Mucosa of rectum (tissue), 2 donors: ENCODE measurements at regions not wholly inside any gene's neighbourhood (a gene's known extent, or its start where the extent isn't known, plus 50 kb on each side); places are given as distances from the start of the nearest gene placed in this dataset.

Experiments used
- H3K27ac ChIP-seq, 2 donors: one replicate each; pipeline ENCODE4 v1.7.0; 2013; ENCODE audit warnings: inconsistent platforms in 2 of 2, low read depth in 2 of 2, low read length in 2 of 2
- H3K27me3 ChIP-seq, 2 donors: one replicate each; pipeline ENCODE4 v1.7.0; 2013; ENCODE audit warnings: low read length in 2 of 2; ENCODE audit not compliant: control insufficient read depth in 2 of 2, insufficient read depth in 2 of 2
- H3K36me3 ChIP-seq, 2 donors: one replicate each; pipeline ENCODE4 v1.7.0; 2013; ENCODE audit warnings: low read length in 2 of 2; ENCODE audit not compliant: control insufficient read depth in 2 of 2, insufficient read depth in 2 of 2
- H3K4me1 ChIP-seq, 2 donors: one replicate each; pipeline ENCODE4 v1.7.0; 2013; ENCODE audit warnings: low read length in 2 of 2, mild to moderate bottlenecking in 1 of 2; ENCODE audit not compliant: control insufficient read depth in 2 of 2, insufficient read depth in 2 of 2
- H3K4me3 ChIP-seq, 2 donors: one replicate each; pipeline ENCODE4 v1.7.0; 2013; ENCODE audit warnings: low read length in 2 of 2
- H3K9ac ChIP-seq, 2 donors: one replicate each; pipeline ENCODE4 v1.7.0; 2013; ENCODE audit warnings: low read length in 2 of 2, low read depth in 1 of 2, mild to moderate bottlenecking in 1 of 2
- H3K9me3 ChIP-seq, 2 donors: one replicate each; pipeline ENCODE4 v1.7.0; 2013; ENCODE audit warnings: low read length in 2 of 2; ENCODE audit not compliant: control insufficient read depth in 2 of 2
- donor health status: healthy.
- donor health status: Normal muscosa, but diverticular disease.

DNA sequence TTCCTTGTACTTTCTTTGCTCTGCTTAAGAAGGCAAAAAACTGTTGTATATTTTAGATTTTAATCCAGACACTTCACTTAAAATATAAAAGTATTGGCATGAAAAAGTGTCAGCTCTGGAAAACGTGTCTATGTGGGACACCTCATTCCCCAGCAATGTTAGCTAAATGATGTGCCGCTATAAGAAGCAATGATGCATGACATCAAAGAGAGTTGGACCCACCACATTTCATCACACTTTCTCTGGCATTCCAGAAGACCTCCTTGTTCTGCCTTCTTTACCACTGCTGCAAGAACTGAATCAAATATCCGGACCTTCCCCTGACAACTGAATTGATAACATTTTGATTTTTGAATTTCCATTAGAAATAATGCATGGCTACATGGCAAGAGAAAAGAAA lies 242.4 kb upstream of the TANK start:
- Histone ChIP-seq H3K4me3 (no peak overlapping the region), H3K27me3 (no peaks in the 10 kb centered on the region), H3K9ac (no peak overlapping the region), H3K4me1 (no peaks in the 10 kb centered on the region), H3K9me3 (no peaks in the 10 kb centered on the region), H3K27ac (no peak overlapping the region), H3K36me3 (no peaks in the 10 kb centered on the region)

DNA sequence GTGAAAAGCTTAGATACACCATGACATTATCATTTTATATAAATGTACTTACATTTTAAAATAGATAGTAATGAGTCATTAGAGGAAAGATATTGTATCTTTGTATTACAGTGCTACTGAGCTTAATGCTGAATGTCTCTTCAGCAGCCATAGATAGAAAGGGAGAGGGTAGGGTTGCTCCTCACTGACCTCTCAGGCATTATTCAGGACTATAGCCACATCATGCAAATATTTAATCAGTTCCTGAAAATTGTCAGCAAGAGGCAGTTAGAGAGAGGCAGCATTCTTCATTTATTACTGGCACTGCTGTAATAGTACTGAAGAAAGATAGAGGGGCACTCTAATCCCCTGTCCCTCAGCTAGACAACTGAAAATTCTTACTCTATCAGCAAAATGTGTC lies 242.0 kb upstream of the TANK start:
- no peaks in the 10 kb centered on the region for H3K9me3 ChIP-seq
- no peaks in the 10 kb centered on the region for H3K36me3 ChIP-seq
- H3K27me3 ChIP-seq: no peaks in the 10 kb centered on the region
- H3K4me1 ChIP-seq: no peaks in the 10 kb centered on the region
- H3K4me3 ChIP-seq: no peak overlapping the region
- H3K27ac ChIP-seq: no peak overlapping the region
- no peak overlapping the region for H3K9ac ChIP-seq

DNA sequence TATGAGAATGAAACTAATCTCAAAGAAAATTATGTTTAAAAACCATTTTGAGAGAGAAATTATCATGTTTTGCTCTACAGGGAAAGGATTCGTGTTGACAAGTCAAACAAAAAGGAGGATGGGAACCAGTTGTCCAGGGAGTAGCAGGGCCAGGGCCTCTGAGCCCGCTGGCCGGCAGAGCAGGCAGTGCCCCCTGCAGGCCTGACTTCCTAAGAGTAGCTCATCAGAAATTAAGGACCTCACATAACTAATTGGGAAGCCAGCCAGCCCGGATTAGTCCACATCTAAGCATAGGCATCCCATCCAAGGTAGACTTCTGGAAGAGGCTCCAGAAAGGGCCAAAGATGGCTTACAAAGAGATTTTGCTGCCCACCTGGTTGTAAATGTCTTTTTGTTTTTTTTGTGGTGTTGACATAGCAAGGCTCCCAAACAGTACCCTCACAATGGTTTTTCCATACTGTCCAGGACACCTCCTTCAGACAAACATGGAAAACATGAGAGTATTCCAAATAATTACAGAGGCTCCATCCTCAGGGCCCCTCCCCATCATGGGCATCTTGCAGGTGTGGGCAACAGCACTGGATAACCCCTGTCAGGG lies 241.2 kb upstream of the TANK start:
- Histone ChIP-seq H3K9ac (no peak overlapping the region), H3K27me3 (no peaks in the 10 kb centered on the region), H3K9me3 (no peaks in the 10 kb centered on the region), H3K4me1 (no peaks in the 10 kb centered on the region), H3K36me3 (no peaks in the 10 kb centered on the region), H3K4me3 (no peak overlapping the region), H3K27ac (no peak overlapping the region)

DNA sequence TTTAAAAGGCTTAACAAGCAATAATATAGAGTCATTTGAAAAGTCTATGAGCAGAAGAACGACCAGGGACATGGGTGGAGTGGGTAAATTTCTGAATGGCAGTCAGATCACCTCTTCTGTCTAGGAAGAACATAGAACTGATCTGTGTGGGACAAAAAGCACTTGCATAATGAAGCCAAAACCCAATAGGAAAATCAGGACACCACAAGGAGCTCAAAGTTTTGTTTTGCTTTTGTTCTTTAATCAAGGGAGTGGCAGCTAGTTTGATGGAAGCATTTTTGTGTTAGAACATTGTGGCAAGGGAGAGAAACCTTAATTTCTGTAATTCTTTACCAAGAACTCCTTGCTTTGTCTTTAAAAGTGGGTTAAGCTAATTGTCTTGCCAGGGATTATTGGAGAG lies 240.2 kb upstream of the TANK start:
- Histone ChIP-seq H3K9ac (no peak overlapping the region), H3K27ac (peak overlapping the region; percentile 0 to 53)

DNA sequence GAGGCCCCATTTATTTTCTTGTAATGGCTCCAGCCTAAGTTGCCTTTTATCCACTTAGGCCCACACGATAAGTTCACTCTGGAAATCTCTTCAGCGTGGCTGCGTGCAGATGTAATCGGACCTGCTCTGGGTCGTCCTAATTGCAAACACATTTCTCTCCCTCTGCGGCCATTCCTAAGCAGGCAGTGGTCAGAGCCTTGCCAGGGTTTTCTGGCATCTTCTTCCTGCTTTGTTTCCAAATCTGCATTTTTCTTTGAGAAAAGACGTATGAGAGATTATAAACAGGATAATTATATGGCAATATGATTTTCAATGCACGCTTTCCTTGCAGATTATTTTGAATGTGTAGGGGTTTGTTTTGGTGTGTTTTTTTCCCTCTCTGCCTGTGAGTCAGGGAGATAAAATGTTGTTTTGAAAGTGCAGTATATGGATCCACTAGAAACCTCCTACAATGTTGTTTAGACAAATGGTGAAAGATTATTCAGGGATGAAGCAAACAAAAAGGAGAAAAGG lies 239.4 kb upstream of the TANK start:
- Histone ChIP-seq H3K4me1 (no peaks in the 10 kb centered on the region), H3K27me3 (no peaks in the 10 kb centered on the region), H3K9ac (no peak overlapping the region), H3K9me3 (no peaks in the 10 kb centered on the region), H3K4me3 (no peak overlapping the region), H3K27ac (peak overlapping the region; percentile 0 to 53), H3K36me3 (no peaks in the 10 kb centered on the region)

More for the DNA sequence above, 240.2 kb upstream of the TANK start:
- H3K27me3 ChIP-seq: no peaks in the 10 kb centered on the region
- H3K9me3 ChIP-seq: no peaks in the 10 kb centered on the region
- no peaks in the 10 kb centered on the region for H3K4me1 ChIP-seq
- H3K36me3 ChIP-seq: no peaks in the 10 kb centered on the region
- H3K4me3 ChIP-seq: no peak overlapping the region

DNA sequence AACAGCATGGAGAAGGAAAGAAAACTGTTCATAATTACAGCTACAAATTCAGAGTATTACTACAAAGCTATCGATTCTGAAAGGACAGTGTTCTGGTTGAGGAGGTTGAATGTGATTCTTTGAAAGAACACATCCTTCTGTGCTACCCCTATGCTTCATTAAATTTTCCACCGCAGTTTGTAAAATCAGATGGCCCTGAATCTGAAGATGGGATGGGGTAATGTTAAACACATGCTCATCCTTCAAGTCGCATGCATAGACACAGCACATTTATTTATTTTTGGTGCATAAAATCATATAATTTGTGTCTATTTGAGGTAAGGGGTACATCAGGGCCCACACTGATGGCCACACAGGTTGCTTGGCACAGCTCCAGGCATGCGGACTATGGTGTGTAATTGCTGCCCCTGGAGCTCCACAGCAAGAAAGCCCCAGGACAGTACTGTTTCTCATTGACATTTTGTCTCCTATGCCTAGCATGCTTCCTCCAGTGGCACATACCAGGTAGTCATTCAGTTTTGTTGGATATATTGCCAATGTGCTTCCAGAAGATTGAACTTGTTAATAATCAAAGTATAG lies 238.8 kb upstream of the TANK start:
- Histone ChIP-seq H3K9ac (no peak overlapping the region), H3K36me3 (no peaks in the 10 kb centered on the region), H3K9me3 (no peaks in the 10 kb centered on the region), H3K27ac (peak overlapping the region in 1 of 2 donors; percentile 53), H3K4me1 (no peaks in the 10 kb centered on the region), H3K4me3 (no peak overlapping the region), H3K27me3 (no peaks in the 10 kb centered on the region)

DNA sequence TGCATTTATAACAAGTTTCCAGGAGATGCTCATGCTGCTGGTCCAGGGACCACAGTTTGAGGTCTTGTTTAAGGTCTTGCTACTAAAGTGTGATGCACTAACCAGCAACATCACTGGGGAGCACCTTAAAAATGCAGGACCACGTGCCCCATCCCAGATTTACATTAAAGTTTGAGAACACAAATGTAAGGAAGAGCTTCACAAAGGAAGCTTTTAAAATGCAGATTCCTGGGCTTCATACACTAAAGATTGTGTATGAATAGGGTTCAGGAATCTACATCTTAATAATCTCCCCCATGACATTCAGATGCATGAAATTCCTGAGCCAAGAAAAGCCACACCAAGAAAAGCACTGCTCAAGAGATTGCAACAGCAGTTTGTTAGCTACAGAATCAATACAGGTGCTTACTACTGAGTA lies 235.3 kb upstream of the TANK start:
- H3K9ac ChIP-seq: no peak overlapping the region
- no peaks in the 10 kb centered on the region for H3K27me3 ChIP-seq
- H3K27ac ChIP-seq: no peak overlapping the region

DNA sequence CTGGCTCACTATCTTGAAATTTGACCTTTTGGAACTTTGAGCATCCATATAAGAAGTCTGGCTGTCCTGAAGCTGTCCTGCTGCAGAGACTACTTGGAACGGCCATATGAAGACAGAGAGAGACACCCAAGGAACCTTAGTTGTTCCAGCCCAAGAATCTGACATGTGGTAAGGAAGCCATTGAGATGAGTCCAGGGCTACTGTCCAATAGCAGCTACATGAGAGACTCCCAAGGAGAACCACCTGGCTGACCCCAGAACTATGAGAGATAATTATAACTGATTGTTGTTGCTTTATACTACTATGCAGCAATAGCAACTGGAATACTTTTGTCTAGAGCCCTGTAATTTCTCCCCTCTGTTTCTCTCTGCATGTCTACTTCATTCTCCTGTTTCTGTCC lies 234.3 kb upstream of the TANK start:
- Histone ChIP-seq H3K36me3 (no peaks in the 10 kb centered on the region), H3K4me3 (no peak overlapping the region), H3K4me1 (no peaks in the 10 kb centered on the region), H3K27me3 (no peaks in the 10 kb centered on the region), H3K27ac (no peak overlapping the region), H3K9me3 (no peaks in the 10 kb centered on the region), H3K9ac (no peak overlapping the region)

More for the DNA sequence above, 235.3 kb upstream of the TANK start:
- Histone ChIP-seq H3K4me3 (no peak overlapping the region), H3K9me3 (no peaks in the 10 kb centered on the region), H3K4me1 (no peaks in the 10 kb centered on the region), H3K36me3 (no peaks in the 10 kb centered on the region)

DNA sequence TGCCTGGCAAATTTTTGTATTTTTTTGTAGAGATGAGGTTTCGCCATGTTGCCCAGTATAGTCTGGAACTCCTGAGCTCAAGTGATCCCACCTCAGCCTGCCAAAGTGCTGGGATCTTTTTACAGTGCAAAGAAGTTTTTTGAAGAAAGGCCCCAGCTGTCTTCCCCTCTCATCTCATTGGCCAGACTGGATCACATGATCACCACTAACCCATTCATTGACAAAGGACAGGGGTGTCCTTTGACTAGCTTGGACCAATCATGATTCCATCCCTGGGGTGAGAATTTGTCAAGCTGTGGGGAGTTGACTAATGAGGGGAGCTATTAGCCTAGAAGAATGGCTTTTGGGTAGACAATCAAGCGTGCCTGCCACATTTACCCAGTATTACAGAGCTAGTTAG lies 232.9 kb upstream of the TANK start:
- no peak overlapping the region for H3K9ac ChIP-seq
- H3K27me3 ChIP-seq: no peaks in the 10 kb centered on the region
- H3K27ac ChIP-seq: no peak overlapping the region
- no peaks in the 10 kb centered on the region for H3K4me1 ChIP-seq
- no peaks in the 10 kb centered on the region for H3K36me3 ChIP-seq
- H3K9me3 ChIP-seq: no peaks in the 10 kb centered on the region
- H3K4me3 ChIP-seq: no peak overlapping the region

DNA sequence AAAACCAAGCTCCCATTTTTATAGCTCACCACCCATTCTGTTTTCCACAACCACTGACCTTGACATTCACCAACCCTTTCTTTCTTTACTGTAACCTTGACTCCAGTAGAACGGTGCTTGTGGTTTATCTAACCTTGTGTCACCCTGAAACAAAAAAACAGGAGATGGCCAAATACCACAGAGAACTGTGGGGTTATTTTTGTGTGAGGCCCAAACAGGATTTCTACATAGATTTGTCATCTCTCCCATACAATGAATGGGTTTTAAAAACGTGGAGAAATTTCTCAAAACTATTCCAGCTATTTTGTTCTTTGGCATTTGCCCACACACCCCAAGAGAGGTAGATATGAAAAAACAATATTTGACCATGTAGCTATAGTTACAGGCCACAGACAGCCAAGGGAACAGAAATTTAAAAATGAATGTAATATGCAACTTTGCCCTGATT lies 231.3 kb upstream of the TANK start:
- Histone ChIP-seq H3K36me3 (no peaks in the 10 kb centered on the region), H3K9ac (no peak overlapping the region), H3K9me3 (no peaks in the 10 kb centered on the region), H3K27me3 (no peaks in the 10 kb centered on the region), H3K4me3 (no peak overlapping the region), H3K27ac (no peak overlapping the region), H3K4me1 (no peaks in the 10 kb centered on the region)
